ENCODE measurements at regions not wholly inside any gene's neighbourhood (a gene's known extent, or its start where the extent isn't known, plus 50 kb on each side); places are given as distances from the start of the nearest gene placed in this dataset.
"Not testable (repeated sequence)": the region's sequence is repeated elsewhere in the genome, so short reads cannot be mapped to it uniquely, and the experiment has no call there.

DNA sequence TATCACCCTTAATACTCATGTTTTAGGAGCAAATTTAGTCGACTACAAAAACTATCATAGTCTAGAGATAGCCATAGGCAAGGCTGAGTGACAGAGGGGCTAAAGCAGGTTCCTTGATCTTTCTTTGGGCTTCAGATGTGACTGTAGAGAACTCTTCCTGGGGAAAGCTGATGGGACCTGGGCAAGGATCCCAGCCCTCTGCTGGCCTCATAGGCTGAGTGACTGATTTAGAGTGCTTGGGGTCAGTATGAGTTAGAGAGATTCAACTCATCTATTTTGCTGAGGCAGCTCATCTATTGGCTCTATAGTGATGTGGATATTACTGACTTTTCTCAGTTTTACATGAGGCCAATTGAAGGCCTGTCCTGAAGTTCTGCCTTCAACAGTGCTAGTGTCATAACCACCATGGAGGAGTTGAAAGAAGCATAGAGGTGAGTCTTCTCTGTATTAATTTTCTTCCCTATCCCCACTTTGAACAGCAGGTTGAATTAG is 81.6 kb downstream of the SAMD9 start:
- Histone ChIP-seq H3K4me3 (ENCODE audit: insufficient read depth, low read depth, low read length, poor library complexity, severe bottlenecking) (no peak overlapping the region), H3K4me1 (ENCODE audit: control insufficient read depth, insufficient read depth, low read length, poor library complexity, severe bottlenecking) (no peaks in the 10 kb centered on the region), H3K27ac (ENCODE audit: insufficient read depth, low read length, poor library complexity, severe bottlenecking) (no peak overlapping the region), H3K27me3 (replicated peaks; ENCODE audit: control insufficient read depth, insufficient read depth, low read length, poor library complexity, severe bottlenecking) (no peaks in the 10 kb centered on the region), H3K9me3 (ENCODE audit: control insufficient read depth, low read length) (no peaks in the 10 kb centered on the region), H3K36me3 (ENCODE audit: control insufficient read depth, insufficient read depth, low read length) (no peaks in the 10 kb centered on the region)
- DNase-seq: no peak

- Histone ChIP-seq H3K27me3 (replicated peaks; ENCODE audit: control insufficient read depth, insufficient read depth, low read length, poor library complexity, severe bottlenecking) (peaks cover 2% of the 10 kb centered on the region), H3K9me3 (ENCODE audit: control insufficient read depth, low read length) (no peaks in the 10 kb centered on the region), H3K27ac (ENCODE audit: insufficient read depth, low read length, poor library complexity, severe bottlenecking) (no peak overlapping the region), H3K4me3 (ENCODE audit: insufficient read depth, low read depth, low read length, poor library complexity, severe bottlenecking) (no peak overlapping the region), H3K36me3 (ENCODE audit: control insufficient read depth, insufficient read depth, low read length) (no peaks in the 10 kb centered on the region), H3K4me1 (ENCODE audit: control insufficient read depth, insufficient read depth, low read length, poor library complexity, severe bottlenecking) (no peaks in the 10 kb centered on the region)
- DNase-seq: no peak
These were observed 86.0 kb downstream of the SAMD9 start for GRCh38 chr7:93031795-93032194.

DNA sequence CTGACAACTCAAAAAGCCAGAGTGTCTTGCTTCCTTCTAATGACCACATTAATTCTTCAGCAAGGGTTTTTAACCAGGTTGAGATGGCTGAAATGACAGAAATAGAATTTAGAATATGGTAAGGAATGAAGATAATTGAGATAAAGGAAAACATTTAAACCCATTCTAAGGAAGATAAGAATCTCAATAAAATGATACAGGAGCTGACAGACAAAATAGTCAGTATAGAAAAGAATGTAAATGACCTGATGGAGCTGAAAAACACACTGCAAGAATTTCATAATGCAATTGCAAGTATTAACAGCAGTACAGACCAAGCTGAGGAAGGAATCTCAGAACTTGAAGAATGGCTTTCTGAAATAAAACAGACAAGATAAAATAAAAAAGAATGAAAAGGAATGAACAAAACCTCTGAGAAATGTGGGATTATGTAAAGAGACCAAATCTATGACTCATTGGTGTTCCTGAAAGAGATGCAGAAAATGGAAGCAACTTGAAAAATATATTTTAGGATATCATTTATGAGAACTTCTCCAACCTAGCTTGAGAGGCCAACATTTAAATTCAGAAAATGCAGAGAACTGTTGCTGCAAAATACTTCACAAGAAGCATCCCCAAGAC is 87.1 kb downstream of the SAMD9 start:
- Histone ChIP-seq H3K27ac (ENCODE audit: insufficient read depth, low read length, poor library complexity, severe bottlenecking) (no peak overlapping the region), H3K4me1 (ENCODE audit: control insufficient read depth, insufficient read depth, low read length, poor library complexity, severe bottlenecking) (no peaks in the 10 kb centered on the region), H3K4me3 (ENCODE audit: insufficient read depth, low read depth, low read length, poor library complexity, severe bottlenecking) (no peak overlapping the region), H3K9me3 (ENCODE audit: control insufficient read depth, low read length) (no peaks in the 10 kb centered on the region), H3K27me3 (replicated peaks; ENCODE audit: control insufficient read depth, insufficient read depth, low read length, poor library complexity, severe bottlenecking) (peaks cover 2% of the 10 kb centered on the region), H3K36me3 (ENCODE audit: control insufficient read depth, insufficient read depth, low read length) (no peaks in the 10 kb centered on the region)
- no peak for DNase-seq

DNA sequence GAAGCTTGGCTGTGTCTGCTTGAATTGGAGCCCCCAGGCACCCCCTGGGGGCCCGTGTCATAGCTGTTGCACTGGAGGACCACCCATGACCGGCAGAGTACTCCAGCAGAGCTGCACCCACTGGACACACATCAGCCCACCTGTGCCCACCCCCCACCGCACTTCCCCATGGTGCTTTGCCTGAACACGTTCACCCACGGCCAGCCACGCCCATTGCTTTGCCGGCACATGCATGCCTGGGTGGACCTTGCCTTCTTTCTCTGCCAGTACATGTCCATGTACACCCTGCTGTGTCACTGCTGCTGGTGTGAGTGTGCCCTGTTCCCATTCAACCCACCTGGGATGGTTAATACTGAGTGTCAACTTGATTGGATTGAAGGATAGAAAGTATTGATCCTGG is 88.7 kb downstream of the SAMD9 start:
- Histone ChIP-seq H3K4me1 (ENCODE audit: control insufficient read depth, insufficient read depth, low read length, poor library complexity, severe bottlenecking) (no peaks in the 10 kb centered on the region), H3K4me3 (ENCODE audit: insufficient read depth, low read depth, low read length, poor library complexity, severe bottlenecking) (no peak overlapping the region), H3K27me3 (replicated peaks; ENCODE audit: control insufficient read depth, insufficient read depth, low read length, poor library complexity, severe bottlenecking) (peaks cover 2% of the 10 kb centered on the region), H3K27ac (ENCODE audit: insufficient read depth, low read length, poor library complexity, severe bottlenecking) (no peak overlapping the region), H3K36me3 (ENCODE audit: control insufficient read depth, insufficient read depth, low read length) (no peaks in the 10 kb centered on the region), H3K9me3 (ENCODE audit: control insufficient read depth, low read length) (no peaks in the 10 kb centered on the region)
- no peak for DNase-seq

- no peak overlapping the region for H3K4me3 ChIP-seq (ENCODE audit: insufficient read depth, low read depth, low read length, poor library complexity, severe bottlenecking)
- no peak overlapping the region for H3K27ac ChIP-seq (ENCODE audit: insufficient read depth, low read length, poor library complexity, severe bottlenecking)
- DNase-seq: no peak
- no peaks in the 10 kb centered on the region for H3K9me3 ChIP-seq (ENCODE audit: control insufficient read depth, low read length)
- no peaks in the 10 kb centered on the region for H3K36me3 ChIP-seq (ENCODE audit: control insufficient read depth, insufficient read depth, low read length)
- H3K27me3 ChIP-seq (replicated peaks; ENCODE audit: control insufficient read depth, insufficient read depth, low read length, poor library complexity, severe bottlenecking): peaks cover 2% of the 10 kb centered on the region
- H3K4me1 ChIP-seq (ENCODE audit: control insufficient read depth, insufficient read depth, low read length, poor library complexity, severe bottlenecking): no peaks in the 10 kb centered on the region
These were observed 89.2 kb downstream of the SAMD9 start for GRCh38 chr7:93028610-93029009.

- peaks cover 2% of the 10 kb centered on the region for H3K27me3 ChIP-seq (replicated peaks; ENCODE audit: control insufficient read depth, insufficient read depth, low read length, poor library complexity, severe bottlenecking)
- no peaks in the 10 kb centered on the region for H3K9me3 ChIP-seq (ENCODE audit: control insufficient read depth, low read length)
- DNase-seq: no peak
- H3K4me1 ChIP-seq (ENCODE audit: control insufficient read depth, insufficient read depth, low read length, poor library complexity, severe bottlenecking): no peaks in the 10 kb centered on the region
- H3K27ac ChIP-seq (ENCODE audit: insufficient read depth, low read length, poor library complexity, severe bottlenecking): no peak overlapping the region
- no peaks in the 10 kb centered on the region for H3K36me3 ChIP-seq (ENCODE audit: control insufficient read depth, insufficient read depth, low read length)
- no peak overlapping the region for H3K4me3 ChIP-seq (ENCODE audit: insufficient read depth, low read depth, low read length, poor library complexity, severe bottlenecking)
These were observed 90.7 kb downstream of the SAMD9 start for GRCh38 chr7:93027044-93027443.

- no peak for DNase-seq
- Histone ChIP-seq H3K36me3 (ENCODE audit: control insufficient read depth, insufficient read depth, low read length) (no peaks in the 10 kb centered on the region), H3K4me3 (ENCODE audit: insufficient read depth, low read depth, low read length, poor library complexity, severe bottlenecking) (no peak overlapping the region), H3K4me1 (ENCODE audit: control insufficient read depth, insufficient read depth, low read length, poor library complexity, severe bottlenecking) (no peaks in the 10 kb centered on the region), H3K27me3 (replicated peaks; ENCODE audit: control insufficient read depth, insufficient read depth, low read length, poor library complexity, severe bottlenecking) (peaks cover 2% of the 10 kb centered on the region), H3K27ac (ENCODE audit: insufficient read depth, low read length, poor library complexity, severe bottlenecking) (no peak overlapping the region), H3K9me3 (ENCODE audit: control insufficient read depth, low read length) (no peaks in the 10 kb centered on the region)
These were observed 91.4 kb downstream of the SAMD9 start for GRCh38 chr7:93026425-93026824.

DNA sequence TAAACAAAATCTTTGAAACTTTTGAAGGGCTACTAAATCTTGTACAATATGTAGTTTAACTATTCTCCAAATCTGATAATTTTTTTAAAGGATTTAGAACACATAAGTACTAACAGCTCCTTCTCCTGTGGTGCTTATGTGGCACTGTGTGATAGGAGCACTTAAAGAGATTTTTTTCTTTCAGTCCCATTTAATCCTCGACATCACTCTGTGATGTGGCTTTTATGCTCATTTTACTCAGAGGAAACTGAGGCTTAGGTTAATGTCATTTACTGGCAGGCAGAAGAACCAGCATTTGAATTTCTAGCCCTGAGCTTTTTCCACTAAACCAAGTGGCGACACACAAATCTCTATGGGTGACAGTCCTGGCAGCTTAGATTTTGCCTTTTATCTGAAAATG is 92.4 kb downstream of the SAMD9 start:
- Histone ChIP-seq H3K4me3 (ENCODE audit: insufficient read depth, low read depth, low read length, poor library complexity, severe bottlenecking) (no peak overlapping the region), H3K9me3 (ENCODE audit: control insufficient read depth, low read length) (no peaks in the 10 kb centered on the region), H3K36me3 (ENCODE audit: control insufficient read depth, insufficient read depth, low read length) (no peaks in the 10 kb centered on the region), H3K4me1 (ENCODE audit: control insufficient read depth, insufficient read depth, low read length, poor library complexity, severe bottlenecking) (no peaks in the 10 kb centered on the region), H3K27ac (ENCODE audit: insufficient read depth, low read length, poor library complexity, severe bottlenecking) (no peak overlapping the region), H3K27me3 (replicated peaks; ENCODE audit: control insufficient read depth, insufficient read depth, low read length, poor library complexity, severe bottlenecking) (peaks cover 2% of the 10 kb centered on the region)
- DNase-seq: no peak

GRCh38 chr7:93022931-93023478 is 94.8 kb downstream of the SAMD9 start:
- H3K27ac ChIP-seq (ENCODE audit: insufficient read depth, low read length, poor library complexity, severe bottlenecking); H3K4me1 ChIP-seq (ENCODE audit: control insufficient read depth, insufficient read depth, low read length, poor library complexity, severe bottlenecking); H3K9me3 ChIP-seq (ENCODE audit: control insufficient read depth, low read length); H3K4me3 ChIP-seq (ENCODE audit: insufficient read depth, low read depth, low read length, poor library complexity, severe bottlenecking); DNase-seq; H3K36me3 ChIP-seq (ENCODE audit: control insufficient read depth, insufficient read depth, low read length); H3K27me3 ChIP-seq (replicated peaks; ENCODE audit: control insufficient read depth, insufficient read depth, low read length, poor library complexity, severe bottlenecking): not testable (repeated sequence)

- H3K4me1 ChIP-seq (ENCODE audit: control insufficient read depth, insufficient read depth, low read length, poor library complexity, severe bottlenecking): no peaks in the 10 kb centered on the region
- H3K27ac ChIP-seq (ENCODE audit: insufficient read depth, low read length, poor library complexity, severe bottlenecking): no peak overlapping the region
- H3K36me3 ChIP-seq (ENCODE audit: control insufficient read depth, insufficient read depth, low read length): no peaks in the 10 kb centered on the region
- H3K9me3 ChIP-seq (ENCODE audit: control insufficient read depth, low read length): no peaks in the 10 kb centered on the region
- H3K27me3 ChIP-seq (replicated peaks; ENCODE audit: control insufficient read depth, insufficient read depth, low read length, poor library complexity, severe bottlenecking): no peaks in the 10 kb centered on the region
- H3K4me3 ChIP-seq (ENCODE audit: insufficient read depth, low read depth, low read length, poor library complexity, severe bottlenecking): no peak overlapping the region
- no peak for DNase-seq
These were observed 96.0 kb downstream of the SAMD9 start for GRCh38 chr7:93021748-93022147.

Measured in effector memory CD4-positive, alpha-beta T cell (primary cell).